NCI-H1092 (cell line): ENCODE measurements at regions not wholly inside any gene's neighbourhood (a gene's known extent, or its start where the extent isn't known, plus 50 kb on each side); places are given as distances from the start of the nearest gene placed in this dataset.
"Not testable (repeated sequence)": the region's sequence is repeated elsewhere in the genome, so short reads cannot be mapped to it uniquely, and the experiment has no call there.

Experiments
- DNase-seq: peaks from one replicate; lab custom pipeline; 2025; lab: John Stamatoyannopoulos, UW

DNA sequence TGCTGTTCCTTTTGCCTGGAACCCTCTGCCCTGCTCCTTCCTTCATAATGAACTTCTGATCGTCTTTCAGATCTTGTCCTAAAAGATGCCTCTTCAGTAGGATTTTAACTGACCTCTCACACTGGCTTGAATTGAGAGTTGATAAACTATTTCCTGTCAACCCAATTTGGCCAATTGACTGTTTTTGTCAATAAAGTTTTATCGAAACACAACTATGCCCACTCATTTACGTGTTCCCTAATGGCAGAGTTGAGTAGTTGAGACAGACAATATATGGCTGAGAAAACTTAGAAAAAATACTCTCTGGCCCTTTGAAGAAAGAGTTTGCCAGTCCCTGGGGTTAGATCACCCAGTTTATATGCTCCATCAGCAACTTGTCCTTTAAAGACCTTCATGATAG is 171.7 kb upstream of the TBX3 start:
- DNase-seq, result no peak

GRCh38 chr12:114852976-114853529 is 169.1 kb upstream of the TBX3 start:
- no peak for DNase-seq

- no peak for DNase-seq
Observed at GRCh38 chr12:114851981-114852380, 168.0 kb upstream of the TBX3 start.

- DNase-seq, result no peak
Observed at GRCh38 chr12:114850661-114851275, 166.8 kb upstream of the TBX3 start.

GRCh38 chr12:114848666-114849065 is 164.7 kb upstream of the TBX3 start:
- DNase-seq, result no peak

GRCh38 chr12:114847441-114848035 is 163.6 kb upstream of the TBX3 start:
- no peak for DNase-seq

GRCh38 chr12:114846771-114847170 is 162.8 kb upstream of the TBX3 start:
- DNase-seq, result no peak

DNA sequence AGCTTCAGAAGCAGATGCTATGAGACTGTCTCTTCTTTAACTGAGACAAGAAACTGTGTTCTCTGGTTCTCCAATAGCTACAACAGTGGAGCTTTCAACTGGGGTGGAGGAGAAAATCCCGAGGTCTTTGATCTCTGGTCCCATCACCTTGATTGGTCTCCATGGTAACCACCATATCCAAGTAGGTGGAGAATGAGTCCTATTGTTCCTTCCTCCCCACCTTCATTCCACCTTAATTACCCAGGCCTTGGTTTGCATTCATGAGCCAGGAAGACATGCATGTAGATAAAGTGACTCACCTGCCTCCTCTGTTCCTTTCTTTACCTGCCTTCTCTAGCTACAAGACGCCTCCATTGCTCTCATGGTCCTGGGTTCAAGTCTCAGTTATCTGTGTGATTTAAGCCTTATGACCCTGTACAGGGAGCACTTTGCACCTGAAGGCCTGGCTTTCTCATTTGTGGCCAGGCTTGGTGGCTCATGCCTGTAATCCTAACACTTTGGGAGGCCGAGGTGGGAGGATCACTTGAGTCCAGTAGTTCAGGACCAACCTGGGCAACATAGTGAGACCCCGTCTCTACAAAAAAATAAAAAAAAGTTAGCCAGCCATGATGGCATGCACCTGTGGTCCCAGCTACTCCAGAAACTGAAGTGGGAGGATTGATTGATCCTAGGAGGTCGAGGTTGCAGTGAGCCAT is 157.7 kb upstream of the TBX3 start:
- DNase-seq, result no peak

GRCh38 chr12:114838480-114838879 is 154.5 kb upstream of the TBX3 start:
- DNase-seq, result no peak

DNA sequence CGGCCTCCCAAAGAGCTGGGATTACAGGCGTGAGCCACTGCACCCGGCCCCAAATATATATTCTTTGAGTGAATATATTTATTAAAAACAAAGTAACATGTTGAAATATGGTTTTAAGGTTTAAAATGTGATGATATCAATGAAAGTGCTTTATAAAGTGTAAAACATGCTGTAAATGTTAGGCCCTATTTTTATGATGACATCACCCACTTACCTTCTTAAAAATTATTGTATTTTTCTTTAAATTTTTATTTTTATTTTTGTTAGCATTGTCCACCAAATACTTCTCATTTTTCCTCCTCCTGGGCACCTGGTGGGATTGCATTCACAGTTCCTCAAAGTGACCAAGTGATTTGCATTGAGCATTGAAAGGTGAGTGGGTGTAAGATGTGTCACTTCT is 152.6 kb upstream of the TBX3 start:
- DNase-seq, result no peak

GRCh38 chr12:114835031-114835430 is 151.1 kb upstream of the TBX3 start:
- DNase-seq, result no peak

DNA sequence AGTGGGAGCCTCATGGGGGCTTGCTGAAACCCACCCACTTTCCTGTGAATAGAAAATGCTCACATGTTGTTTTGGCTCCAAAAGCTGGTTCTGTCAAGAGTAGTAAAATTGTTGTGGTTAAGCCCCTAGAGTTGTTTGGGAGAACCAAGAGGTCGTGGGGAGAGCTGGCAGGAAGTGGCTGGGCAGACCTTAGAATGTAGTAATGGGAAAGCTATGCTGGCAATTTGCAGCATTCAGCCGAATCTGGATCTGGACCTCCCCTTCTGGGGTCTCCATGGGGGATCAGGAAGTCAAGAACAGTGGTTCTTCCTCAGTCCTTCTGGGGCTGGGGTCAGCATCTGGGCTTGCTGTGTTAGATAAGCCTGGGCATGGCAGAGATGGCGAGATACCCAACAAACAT is 150.6 kb upstream of the TBX3 start:
- DNase-seq, result no peak

GRCh38 chr12:114829833-114830232 is 145.9 kb upstream of the TBX3 start:
- no peak for DNase-seq

GRCh38 chr12:114829244-114829643 is 145.3 kb upstream of the TBX3 start:
- not testable (repeated sequence) for DNase-seq

DNA sequence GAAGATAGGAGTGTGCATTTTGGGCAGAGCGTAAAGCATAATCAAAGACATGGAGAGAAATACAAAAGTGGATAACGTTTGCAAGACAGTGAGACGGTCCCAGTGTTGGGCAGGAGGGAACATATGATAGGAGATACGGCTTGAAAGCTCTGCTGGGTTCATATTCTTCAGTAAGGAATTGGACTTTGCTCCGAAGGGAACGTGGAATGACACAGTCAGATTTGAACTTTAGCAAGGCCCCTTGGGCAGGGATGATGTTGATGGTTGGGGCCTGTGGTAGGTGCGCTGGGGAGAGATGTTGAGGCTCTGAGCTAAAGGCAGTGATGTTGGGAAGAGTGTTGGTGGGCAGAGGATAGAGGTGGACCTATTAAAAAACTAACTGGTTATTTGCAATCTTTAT is 143.5 kb upstream of the TBX3 start:
- no peak for DNase-seq

- DNase-seq, result no peak
Observed at GRCh38 chr12:114826244-114826643, 142.3 kb upstream of the TBX3 start.

GRCh38 chr12:114823724-114824123 is 139.7 kb upstream of the TBX3 start:
- no peak for DNase-seq

- DNase-seq, result no peak
Observed at GRCh38 chr12:114821570-114821969, 137.6 kb upstream of the TBX3 start.

GRCh38 chr12:114820796-114821195 is 136.8 kb upstream of the TBX3 start:
- DNase-seq, result no peak

- DNase-seq, result peak; percentile 44
Observed at GRCh38 chr12:114817571-114818425, 133.8 kb upstream of the TBX3 start.

GRCh38 chr12:114815026-114815795 is 131.2 kb upstream of the TBX3 start:
- no peak for DNase-seq
